ENCODE measurements at regions not wholly inside any gene's neighbourhood (a gene's known extent, or its start where the extent isn't known, plus 50 kb on each side); places are given as distances from the start of the nearest gene placed in this dataset.

- Histone ChIP-seq H3K27ac (ENCODE audit: low read depth in 2 of 2, low read length in 2 of 2) (no peak overlapping the region), H3K27me3 (ENCODE audit: control insufficient read depth in 2 of 2, insufficient read depth in 2 of 2, low read length in 2 of 2) (no peaks in the 10 kb centered on the region), H3K9me3 (ENCODE audit: control insufficient read depth in 2 of 2, low read length in 2 of 2) (no peaks in the 10 kb centered on the region), H3K36me3 (ENCODE audit: control insufficient read depth in 2 of 2, insufficient read depth in 2 of 2, low read length in 2 of 2) (no peaks in the 10 kb centered on the region), H3K4me1 (ENCODE audit: control insufficient read depth in 2 of 2, insufficient read depth in 2 of 2, low read length in 2 of 2) (no peaks in the 10 kb centered on the region), H3K4me3 (ENCODE audit: low read length in 2 of 2) (no peak overlapping the region), H3K9ac (ENCODE audit: low read depth in 1 of 2, low read length in 2 of 2) (no peak overlapping the region)
Measured at GRCh38 chr4:96713271-96713850, 873.5 kb downstream of the PDHA2 start.

DNA sequence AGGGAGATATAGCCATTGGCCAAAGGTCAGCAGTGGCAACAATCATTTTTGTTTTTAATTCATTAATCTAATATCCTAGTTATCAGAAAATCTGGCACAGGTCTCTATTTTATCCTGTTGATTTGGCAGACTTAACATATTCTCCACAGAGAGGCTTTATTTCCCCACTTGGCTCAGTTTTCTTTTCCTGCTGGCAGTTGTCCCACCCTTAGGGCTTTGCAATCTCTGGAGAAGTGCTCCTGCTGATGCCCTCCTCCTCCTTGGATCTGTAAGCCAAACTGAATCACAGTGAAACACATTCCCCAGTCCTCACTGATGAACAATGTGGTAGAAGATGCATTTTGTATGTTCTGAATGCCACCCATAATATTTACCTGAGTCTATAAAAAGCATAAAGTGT is 889.7 kb downstream of the PDHA2 start:
- no peak overlapping the region for H3K9ac ChIP-seq (ENCODE audit: low read depth in 1 of 2, low read length in 2 of 2)
- no peak overlapping the region for H3K4me3 ChIP-seq (ENCODE audit: low read length in 2 of 2)
- H3K36me3 ChIP-seq (ENCODE audit: control insufficient read depth in 2 of 2, insufficient read depth in 2 of 2, low read length in 2 of 2) = no peaks in the 10 kb centered on the region
- H3K4me1 ChIP-seq (ENCODE audit: control insufficient read depth in 2 of 2, insufficient read depth in 2 of 2, low read length in 2 of 2) = no peaks in the 10 kb centered on the region
- H3K27me3 ChIP-seq (ENCODE audit: control insufficient read depth in 2 of 2, insufficient read depth in 2 of 2, low read length in 2 of 2) = no peaks in the 10 kb centered on the region
- no peaks in the 10 kb centered on the region for H3K9me3 ChIP-seq (ENCODE audit: control insufficient read depth in 2 of 2, low read length in 2 of 2)
- no peak overlapping the region for H3K27ac ChIP-seq (ENCODE audit: low read depth in 2 of 2, low read length in 2 of 2)

DNA sequence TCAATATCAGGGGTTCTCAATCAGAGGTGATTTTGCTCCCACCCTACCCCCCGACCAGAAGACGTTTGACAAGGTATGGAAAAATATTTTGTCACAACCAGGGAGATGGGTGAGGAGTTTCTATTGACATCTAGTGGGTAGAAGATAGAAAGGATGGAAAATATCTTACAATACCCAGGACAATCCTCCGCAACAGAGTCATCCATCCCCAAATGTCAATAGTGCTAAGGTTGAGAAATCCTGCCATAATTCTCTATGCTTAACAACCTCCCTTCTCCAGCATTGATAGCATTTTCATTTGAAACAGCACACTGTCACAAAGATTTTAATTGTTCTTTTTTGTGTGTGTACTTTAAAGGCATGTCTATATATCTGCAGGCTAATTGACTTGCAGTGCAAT is 890.5 kb downstream of the PDHA2 start:
- no peak overlapping the region for H3K27ac ChIP-seq (ENCODE audit: low read depth in 2 of 2, low read length in 2 of 2)
- H3K9me3 ChIP-seq (ENCODE audit: control insufficient read depth in 2 of 2, low read length in 2 of 2) = no peaks in the 10 kb centered on the region
- no peak overlapping the region for H3K4me3 ChIP-seq (ENCODE audit: low read length in 2 of 2)
- no peaks in the 10 kb centered on the region for H3K4me1 ChIP-seq (ENCODE audit: control insufficient read depth in 2 of 2, insufficient read depth in 2 of 2, low read length in 2 of 2)
- H3K36me3 ChIP-seq (ENCODE audit: control insufficient read depth in 2 of 2, insufficient read depth in 2 of 2, low read length in 2 of 2) = no peaks in the 10 kb centered on the region
- H3K27me3 ChIP-seq (ENCODE audit: control insufficient read depth in 2 of 2, insufficient read depth in 2 of 2, low read length in 2 of 2) = no peaks in the 10 kb centered on the region
- H3K9ac ChIP-seq (ENCODE audit: low read depth in 1 of 2, low read length in 2 of 2) = no peak overlapping the region

GRCh38 chr4:96736352-96736889 is 896.5 kb downstream of the PDHA2 start:
- Histone ChIP-seq H3K27ac (ENCODE audit: low read depth in 2 of 2, low read length in 2 of 2) (no peak overlapping the region), H3K4me1 (ENCODE audit: control insufficient read depth in 2 of 2, insufficient read depth in 2 of 2, low read length in 2 of 2) (no peaks in the 10 kb centered on the region), H3K36me3 (ENCODE audit: control insufficient read depth in 2 of 2, insufficient read depth in 2 of 2, low read length in 2 of 2) (no peaks in the 10 kb centered on the region), H3K9me3 (ENCODE audit: control insufficient read depth in 2 of 2, low read length in 2 of 2) (no peaks in the 10 kb centered on the region), H3K9ac (ENCODE audit: low read depth in 1 of 2, low read length in 2 of 2) (no peak overlapping the region), H3K4me3 (ENCODE audit: low read length in 2 of 2) (no peak overlapping the region), H3K27me3 (ENCODE audit: control insufficient read depth in 2 of 2, insufficient read depth in 2 of 2, low read length in 2 of 2) (no peaks in the 10 kb centered on the region)

DNA sequence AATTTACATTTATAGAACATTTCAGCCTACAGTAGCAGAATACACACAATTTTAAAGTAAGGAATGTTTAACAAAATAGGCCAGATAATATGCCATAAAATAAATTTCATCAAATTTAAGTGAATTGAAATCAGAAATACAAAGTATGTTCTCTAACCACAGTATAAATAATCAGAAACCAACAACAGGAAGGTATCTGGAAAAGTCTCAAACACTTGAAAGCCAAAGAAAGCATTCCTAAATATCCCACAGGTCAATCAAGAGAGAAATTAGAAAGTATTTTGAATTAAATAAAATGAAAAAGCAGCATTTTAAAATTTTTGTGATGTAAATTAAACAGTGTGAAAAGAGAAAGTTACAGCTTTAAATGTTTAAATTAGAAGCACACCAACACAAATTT is 899.2 kb downstream of the PDHA2 start:
- H3K36me3 ChIP-seq (ENCODE audit: control insufficient read depth in 2 of 2, insufficient read depth in 2 of 2, low read length in 2 of 2) = no peaks in the 10 kb centered on the region
- H3K4me1 ChIP-seq (ENCODE audit: control insufficient read depth in 2 of 2, insufficient read depth in 2 of 2, low read length in 2 of 2) = no peaks in the 10 kb centered on the region
- H3K9me3 ChIP-seq (ENCODE audit: control insufficient read depth in 2 of 2, low read length in 2 of 2) = no peaks in the 10 kb centered on the region
- H3K27me3 ChIP-seq (ENCODE audit: control insufficient read depth in 2 of 2, insufficient read depth in 2 of 2, low read length in 2 of 2) = no peaks in the 10 kb centered on the region
- no peak overlapping the region for H3K9ac ChIP-seq (ENCODE audit: low read depth in 1 of 2, low read length in 2 of 2)
- H3K27ac ChIP-seq (ENCODE audit: low read depth in 2 of 2, low read length in 2 of 2) = no peak overlapping the region
- H3K4me3 ChIP-seq (ENCODE audit: low read length in 2 of 2) = no peak overlapping the region

- H3K9me3 ChIP-seq (ENCODE audit: control insufficient read depth in 2 of 2, low read length in 2 of 2) = no peaks in the 10 kb centered on the region
- no peaks in the 10 kb centered on the region for H3K4me1 ChIP-seq (ENCODE audit: control insufficient read depth in 2 of 2, insufficient read depth in 2 of 2, low read length in 2 of 2)
- H3K36me3 ChIP-seq (ENCODE audit: control insufficient read depth in 2 of 2, insufficient read depth in 2 of 2, low read length in 2 of 2) = no peaks in the 10 kb centered on the region
- H3K4me3 ChIP-seq (ENCODE audit: low read length in 2 of 2) = no peak overlapping the region
- no peaks in the 10 kb centered on the region for H3K27me3 ChIP-seq (ENCODE audit: control insufficient read depth in 2 of 2, insufficient read depth in 2 of 2, low read length in 2 of 2)
- no peak overlapping the region for H3K27ac ChIP-seq (ENCODE audit: low read depth in 2 of 2, low read length in 2 of 2)
- no peak overlapping the region for H3K9ac ChIP-seq (ENCODE audit: low read depth in 1 of 2, low read length in 2 of 2)
Measured at GRCh38 chr4:96742332-96743014, 902.6 kb downstream of the PDHA2 start.

GRCh38 chr4:96744676-96745075 is 904.8 kb downstream of the PDHA2 start:
- Histone ChIP-seq H3K9me3 (ENCODE audit: control insufficient read depth in 2 of 2, low read length in 2 of 2) (no peaks in the 10 kb centered on the region), H3K27me3 (ENCODE audit: control insufficient read depth in 2 of 2, insufficient read depth in 2 of 2, low read length in 2 of 2) (no peaks in the 10 kb centered on the region), H3K4me1 (ENCODE audit: control insufficient read depth in 2 of 2, insufficient read depth in 2 of 2, low read length in 2 of 2) (no peaks in the 10 kb centered on the region), H3K27ac (ENCODE audit: low read depth in 2 of 2, low read length in 2 of 2) (no peak overlapping the region), H3K4me3 (ENCODE audit: low read length in 2 of 2) (no peak overlapping the region), H3K36me3 (ENCODE audit: control insufficient read depth in 2 of 2, insufficient read depth in 2 of 2, low read length in 2 of 2) (no peaks in the 10 kb centered on the region), H3K9ac (ENCODE audit: low read depth in 1 of 2, low read length in 2 of 2) (no peak overlapping the region)

GRCh38 chr4:96753216-96753615 is 913.3 kb downstream of the PDHA2 start:
- Histone ChIP-seq H3K9me3 (ENCODE audit: control insufficient read depth in 2 of 2, low read length in 2 of 2) (no peaks in the 10 kb centered on the region), H3K27me3 (ENCODE audit: control insufficient read depth in 2 of 2, insufficient read depth in 2 of 2, low read length in 2 of 2) (no peaks in the 10 kb centered on the region), H3K36me3 (ENCODE audit: control insufficient read depth in 2 of 2, insufficient read depth in 2 of 2, low read length in 2 of 2) (no peaks in the 10 kb centered on the region), H3K9ac (ENCODE audit: low read depth in 1 of 2, low read length in 2 of 2) (no peak overlapping the region), H3K27ac (ENCODE audit: low read depth in 2 of 2, low read length in 2 of 2) (no peak overlapping the region), H3K4me1 (ENCODE audit: control insufficient read depth in 2 of 2, insufficient read depth in 2 of 2, low read length in 2 of 2) (no peaks in the 10 kb centered on the region), H3K4me3 (ENCODE audit: low read length in 2 of 2) (no peak overlapping the region)

- Histone ChIP-seq H3K4me3 (ENCODE audit: low read length in 2 of 2) (no peak overlapping the region), H3K4me1 (ENCODE audit: control insufficient read depth in 2 of 2, insufficient read depth in 2 of 2, low read length in 2 of 2) (no peaks in the 10 kb centered on the region), H3K9ac (ENCODE audit: low read depth in 1 of 2, low read length in 2 of 2) (no peak overlapping the region), H3K9me3 (ENCODE audit: control insufficient read depth in 2 of 2, low read length in 2 of 2) (no peaks in the 10 kb centered on the region), H3K36me3 (ENCODE audit: control insufficient read depth in 2 of 2, insufficient read depth in 2 of 2, low read length in 2 of 2) (no peaks in the 10 kb centered on the region), H3K27me3 (ENCODE audit: control insufficient read depth in 2 of 2, insufficient read depth in 2 of 2, low read length in 2 of 2) (no peaks in the 10 kb centered on the region), H3K27ac (ENCODE audit: low read depth in 2 of 2, low read length in 2 of 2) (no peak overlapping the region)
Measured at GRCh38 chr4:96755569-96756484, 915.9 kb downstream of the PDHA2 start.

GRCh38 chr4:96756584-96756983 is 916.7 kb downstream of the PDHA2 start:
- Histone ChIP-seq H3K4me3 (ENCODE audit: low read length in 2 of 2) (no peak overlapping the region), H3K4me1 (ENCODE audit: control insufficient read depth in 2 of 2, insufficient read depth in 2 of 2, low read length in 2 of 2) (no peaks in the 10 kb centered on the region), H3K27me3 (ENCODE audit: control insufficient read depth in 2 of 2, insufficient read depth in 2 of 2, low read length in 2 of 2) (no peaks in the 10 kb centered on the region), H3K9ac (ENCODE audit: low read depth in 1 of 2, low read length in 2 of 2) (no peak overlapping the region), H3K9me3 (ENCODE audit: control insufficient read depth in 2 of 2, low read length in 2 of 2) (no peaks in the 10 kb centered on the region), H3K27ac (ENCODE audit: low read depth in 2 of 2, low read length in 2 of 2) (no peak overlapping the region), H3K36me3 (ENCODE audit: control insufficient read depth in 2 of 2, insufficient read depth in 2 of 2, low read length in 2 of 2) (no peaks in the 10 kb centered on the region)
